ENCODE measurements at regions not wholly inside any gene's neighbourhood (a gene's known extent, or its start where the extent isn't known, plus 50 kb on each side); places are given as distances from the start of the nearest gene placed in this dataset.
A peak's percentile ranks its signal among the peaks of the same experiment; 100 is the strongest.

DNA sequence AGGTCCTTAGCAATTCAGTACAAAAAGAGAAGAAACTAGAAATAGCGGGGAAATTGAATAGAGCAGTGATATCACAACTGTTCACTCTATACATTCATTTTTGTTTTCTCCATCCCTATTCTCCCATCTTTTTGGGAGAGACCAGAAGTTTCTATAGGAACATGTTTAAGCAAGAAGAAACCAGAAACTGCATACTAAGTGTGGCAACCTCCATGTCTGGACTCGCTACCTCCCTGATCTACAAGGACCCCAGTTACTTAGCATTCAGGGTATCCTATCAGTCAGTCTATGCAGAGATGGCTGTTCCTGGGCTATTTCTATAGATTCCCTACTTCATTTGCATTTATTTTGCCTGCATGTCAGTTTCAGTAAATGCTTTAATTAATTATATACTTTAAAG is 178.6 kb downstream of the PHLDA1 start:
- H3K27ac ChIP-seq (ENCODE audit: insufficient read depth, low read length) = no peak overlapping the region

DNA sequence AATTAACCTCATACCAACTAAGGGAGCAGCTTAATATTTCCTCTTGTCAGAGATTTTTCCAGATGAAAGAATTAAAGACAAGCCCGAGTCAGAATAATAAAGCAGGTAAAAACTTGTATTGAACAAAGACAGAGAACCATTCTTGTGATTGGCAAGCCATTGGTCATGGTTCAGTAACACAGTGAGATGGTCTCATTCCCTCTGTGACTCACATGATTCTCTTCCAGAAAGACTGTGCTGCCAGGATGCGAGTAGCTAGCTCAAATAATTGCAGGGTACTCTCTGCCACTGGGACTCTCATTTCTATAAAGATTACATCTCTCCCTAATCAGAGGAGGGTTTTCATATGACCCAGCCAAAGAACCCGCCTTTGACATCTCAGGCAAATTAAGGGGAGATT is 179.4 kb downstream of the PHLDA1 start:
- Histone ChIP-seq H3K4me2 (ENCODE audit: extremely low read depth, insufficient read depth, low read length) (no peak overlapping the region), H3K36me3 (ENCODE audit: control insufficient read depth, insufficient read depth, low read length) (no peaks in the 10 kb centered on the region)
- TF ChIP-seq, protein P1, sequence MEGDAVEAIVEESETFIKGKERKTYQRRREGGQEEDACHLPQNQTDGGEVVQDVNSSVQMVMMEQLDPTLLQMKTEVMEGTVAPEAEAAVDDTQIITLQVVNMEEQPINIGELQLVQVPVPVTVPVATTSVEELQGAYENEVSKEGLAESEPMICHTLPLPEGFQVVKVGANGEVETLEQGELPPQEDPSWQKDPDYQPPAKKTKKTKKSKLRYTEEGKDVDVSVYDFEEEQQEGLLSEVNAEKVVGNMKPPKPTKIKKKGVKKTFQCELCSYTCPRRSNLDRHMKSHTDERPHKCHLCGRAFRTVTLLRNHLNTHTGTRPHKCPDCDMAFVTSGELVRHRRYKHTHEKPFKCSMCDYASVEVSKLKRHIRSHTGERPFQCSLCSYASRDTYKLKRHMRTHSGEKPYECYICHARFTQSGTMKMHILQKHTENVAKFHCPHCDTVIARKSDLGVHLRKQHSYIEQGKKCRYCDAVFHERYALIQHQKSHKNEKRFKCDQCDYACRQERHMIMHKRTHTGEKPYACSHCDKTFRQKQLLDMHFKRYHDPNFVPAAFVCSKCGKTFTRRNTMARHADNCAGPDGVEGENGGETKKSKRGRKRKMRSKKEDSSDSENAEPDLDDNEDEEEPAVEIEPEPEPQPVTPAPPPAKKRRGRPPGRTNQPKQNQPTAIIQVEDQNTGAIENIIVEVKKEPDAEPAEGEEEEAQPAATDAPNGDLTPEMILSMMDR (conservative IDR thresholded peaks at IDR 0.05 in 1 of 2, IDR thresholded peaks at IDR 0.05 in 1 of 2; ENCODE audit: low read depth in 1 of 2, low read length in 2 of 2) = no peak
- no peak for TF ChIP-seq EZH2 (IDR thresholded peaks at IDR 0.05; ENCODE audit: low read length, missing control alignments)

More for the DNA sequence above, 178.6 kb downstream of the PHLDA1 start:
- Histone ChIP-seq H3K79me2 (ENCODE audit: control insufficient read depth, insufficient read depth, low read length) (no peaks in the 10 kb centered on the region), H2AFZ (ENCODE audit: low read length) (no peak overlapping the region), H3K36me3 (ENCODE audit: control insufficient read depth, insufficient read depth, low read length) (no peaks in the 10 kb centered on the region), H3K4me2 (ENCODE audit: extremely low read depth, insufficient read depth, low read length) (no peak overlapping the region), H3K4me1 (ENCODE audit: control insufficient read depth, extremely low read depth, insufficient read depth, low read length) (peaks cover 22% of the 10 kb centered on the region), H3K9ac (ENCODE audit: insufficient read depth, low read length) (no peak overlapping the region), H4K20me1 (ENCODE audit: control insufficient read depth, extremely low read depth, insufficient read depth, low read length) (no peaks in the 10 kb centered on the region), H3K4me3 (replicated peaks in 1 of 4; ENCODE audit: control extremely low read depth in 1 of 4, insufficient read depth in 1 of 4, low read depth in 3 of 4, low read length in 4 of 4) (no peak overlapping the region), H3K27me3 (ENCODE audit: control insufficient read depth, insufficient read depth, low read length) (no peaks in the 10 kb centered on the region), H3K9me3 (ENCODE audit: control insufficient read depth, insufficient read depth, low read depth, low read length) (no peaks in the 10 kb centered on the region)
- DNase-seq (ENCODE audit: low read depth in 2 of 2) = no peak
- TF ChIP-seq EZH2 (IDR thresholded peaks at IDR 0.05; ENCODE audit: low read length, missing control alignments) = no peak
- TF ChIP-seq, protein P1 (conservative IDR thresholded peaks at IDR 0.05 in 1 of 2, IDR thresholded peaks at IDR 0.05 in 1 of 2; ENCODE audit: low read depth in 1 of 2, low read length in 2 of 2) = no peak

DNA sequence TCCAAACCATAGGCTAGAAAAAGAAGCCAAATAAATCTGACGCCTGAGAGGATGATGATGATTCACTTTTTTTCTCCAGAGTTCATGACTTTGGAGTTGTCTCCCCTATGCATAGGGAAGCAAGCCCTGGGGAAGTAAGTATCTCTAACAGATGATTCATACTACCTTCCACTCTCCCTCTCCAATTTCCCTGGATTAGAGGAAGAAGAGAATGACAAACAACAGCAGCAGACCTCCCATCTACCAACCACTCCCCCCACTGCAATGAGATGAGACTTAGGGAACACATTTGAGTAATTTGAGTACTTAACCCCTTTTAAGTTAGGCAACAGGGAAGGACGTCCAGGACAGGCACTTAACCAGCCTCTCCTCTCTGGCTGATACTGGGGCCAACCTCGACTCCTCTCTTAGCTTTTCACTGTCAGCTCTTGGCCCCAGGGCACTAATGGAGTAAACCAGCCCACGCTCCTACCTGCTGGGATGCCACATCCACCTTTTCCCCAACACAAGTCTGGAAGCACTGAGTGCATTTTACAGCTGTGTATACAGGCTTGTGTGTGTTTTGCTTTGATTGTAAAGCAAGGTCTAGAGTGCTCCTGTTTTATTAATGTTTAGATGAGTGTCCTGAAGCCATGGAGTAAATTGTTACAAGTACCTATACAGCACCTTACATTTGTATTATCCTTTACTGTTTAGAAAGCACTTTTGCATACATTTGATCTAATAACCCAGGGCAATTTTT is 180.7 kb downstream of the PHLDA1 start:
- H2AFZ ChIP-seq (ENCODE audit: low read length) = peak overlapping the region; percentile 22
- H3K27ac ChIP-seq (ENCODE audit: insufficient read depth, low read length) = peak overlapping the region; percentile 44
- no peak for TF ChIP-seq EZH2 (IDR thresholded peaks at IDR 0.05; ENCODE audit: low read length, missing control alignments)
- TF ChIP-seq, protein P1 (conservative IDR thresholded peaks at IDR 0.05 in 1 of 2, IDR thresholded peaks at IDR 0.05 in 1 of 2; ENCODE audit: low read depth in 1 of 2, low read length in 2 of 2) = no peak
- DNase-seq (ENCODE audit: low read depth in 2 of 2) = peak; percentile 48 to 76
- H3K27me3 ChIP-seq (ENCODE audit: control insufficient read depth, insufficient read depth, low read length) = no peaks in the 10 kb centered on the region
- no peak overlapping the region for H3K4me3 ChIP-seq (replicated peaks in 1 of 4; ENCODE audit: control extremely low read depth in 1 of 4, insufficient read depth in 1 of 4, low read depth in 3 of 4, low read length in 4 of 4)
- no peaks in the 10 kb centered on the region for H3K79me2 ChIP-seq (ENCODE audit: control insufficient read depth, insufficient read depth, low read length)
- peaks cover 22% of the 10 kb centered on the region for H3K4me1 ChIP-seq (ENCODE audit: control insufficient read depth, extremely low read depth, insufficient read depth, low read length)
- H3K36me3 ChIP-seq (ENCODE audit: control insufficient read depth, insufficient read depth, low read length) = no peaks in the 10 kb centered on the region
- no peak overlapping the region for H3K4me2 ChIP-seq (ENCODE audit: extremely low read depth, insufficient read depth, low read length)
- no peak overlapping the region for H3K9ac ChIP-seq (ENCODE audit: insufficient read depth, low read length)
- no peaks in the 10 kb centered on the region for H4K20me1 ChIP-seq (ENCODE audit: control insufficient read depth, extremely low read depth, insufficient read depth, low read length)
- H3K9me3 ChIP-seq (ENCODE audit: control insufficient read depth, insufficient read depth, low read depth, low read length) = no peaks in the 10 kb centered on the region

More for the DNA sequence above, 179.4 kb downstream of the PHLDA1 start:
- H3K27me3 ChIP-seq (ENCODE audit: control insufficient read depth, insufficient read depth, low read length) = no peaks in the 10 kb centered on the region
- peaks cover 22% of the 10 kb centered on the region for H3K4me1 ChIP-seq (ENCODE audit: control insufficient read depth, extremely low read depth, insufficient read depth, low read length)
- H3K9me3 ChIP-seq (ENCODE audit: control insufficient read depth, insufficient read depth, low read depth, low read length) = no peaks in the 10 kb centered on the region
- H3K79me2 ChIP-seq (ENCODE audit: control insufficient read depth, insufficient read depth, low read length) = no peaks in the 10 kb centered on the region
- H3K27ac ChIP-seq (ENCODE audit: insufficient read depth, low read length) = no peak overlapping the region
- H4K20me1 ChIP-seq (ENCODE audit: control insufficient read depth, extremely low read depth, insufficient read depth, low read length) = no peaks in the 10 kb centered on the region
- H3K9ac ChIP-seq (ENCODE audit: insufficient read depth, low read length) = no peak overlapping the region
- peak in 1 of 2 donors; percentile 54 for DNase-seq (ENCODE audit: low read depth in 2 of 2)
- no peak overlapping the region for H3K4me3 ChIP-seq (replicated peaks in 1 of 4; ENCODE audit: control extremely low read depth in 1 of 4, insufficient read depth in 1 of 4, low read depth in 3 of 4, low read length in 4 of 4)
- H2AFZ ChIP-seq (ENCODE audit: low read length) = no peak overlapping the region
